ENCODE measurements at regions not wholly inside any gene's neighbourhood (a gene's known extent, or its start where the extent isn't known, plus 50 kb on each side); places are given as distances from the start of the nearest gene placed in this dataset.

GRCh38 chr3:90010341-90010740 lies 902.9 kb downstream of the EPHA3 start:
- TF ChIP-seq CTCF (IDR thresholded peaks at IDR 0.05) (no peak), POLR2A (IDR thresholded peaks at IDR 0.05) (no peak)
